Spleen (tissue), 7 donors: ENCODE measurements at regions not wholly inside any gene's neighbourhood (a gene's known extent, or its start where the extent isn't known, plus 50 kb on each side); places are given as distances from the start of the nearest gene placed in this dataset.

Source experiments
- CTCF ChIP-seq, 11 experiments: fragments of 200-600 bp in 7 of 11; fragments of 450-650 bp in 4 of 11; sonication (generic) in 4 of 11; IDR thresholded peaks in 8 of 11; conservative IDR thresholded peaks in 3 of 11; 1 replicate in 7 of 11; 2 replicates in 4 of 11; pipeline versions ENCODE4 v1.4.0 to v1.8.0; 2016 to 2021; ENCODE audit warnings: antibody characterized with exemption in 11 of 11, inconsistent platforms in 4 of 11, mild to moderate bottlenecking in 1 of 11
- POLR2A ChIP-seq, 3 donors: fragments of 450-650 bp; IDR thresholded peaks; one replicate each; pipeline ENCODE4 v1.5.1; 2017; ENCODE audit warnings: antibody characterized with exemption in 3 of 3, mild to moderate bottlenecking in 1 of 3
- donor health status: DM: no; HTN: no; CAD: no; lungs with moderate emphysema.
- donor health status: DM: no; HTN: no; CAD: no.
- donor health status: DM: no; HTN: no; CAD: no.

- TF ChIP-seq CTCF (IDR thresholded peaks at IDR 0.05 in 8 of 11, conservative IDR thresholded peaks at IDR 0.05 in 3 of 11) (no peak), POLR2A (IDR thresholded peaks at IDR 0.05) (no peak)
Observed at GRCh38 chr6:169880516-169880915, 129.1 kb downstream of the ERMARD start.
